Colonic mucosa (tissue), 4 donors: ENCODE measurements at regions not wholly inside any gene's neighbourhood (a gene's known extent, or its start where the extent isn't known, plus 50 kb on each side); places are given as distances from the start of the nearest gene placed in this dataset.

Experiments used
- DNase-seq: peaks from one replicate; pipeline ENCODE4 v3.0.0-alpha.2; 2020
- H3K27ac ChIP-seq: fragments of 200-600 bp; one replicate; pipeline ENCODE4 v1.8.0; 2021
- H3K27me3 ChIP-seq: fragments of 200-600 bp; one replicate; pipeline ENCODE4 v1.8.0; 2021
- H3K36me3 ChIP-seq: fragments of 200-600 bp; one replicate; pipeline ENCODE4 v1.8.0; 2021
- H3K4me1 ChIP-seq: fragments of 200-600 bp; one replicate; pipeline ENCODE4 v1.8.0; 2021; ENCODE audit warnings: mild to moderate bottlenecking
- H3K4me3 ChIP-seq: fragments of 200-600 bp; one replicate; pipeline ENCODE4 v1.8.0; 2021
- H3K9ac ChIP-seq, 2 donors: one replicate each; pipeline ENCODE4 v1.7.0; 2013; ENCODE audit warnings: control low read depth in 2 of 2, low read depth in 2 of 2, low read length in 2 of 2
- H3K9me3 ChIP-seq: fragments of 200-600 bp; one replicate; pipeline ENCODE4 v1.8.0; 2021
- CTCF ChIP-seq: fragments of 200-600 bp; IDR thresholded peaks from one replicate; pipeline ENCODE4 v1.8.0; 2022; ENCODE audit warnings: antibody characterized with exemption, mild to moderate bottlenecking
- intact Hi-C: fragments of 100-400 bp; cut with DNase I; formaldehyde crosslinking; loops from one replicate; pipeline ENCODE4 v1.14.1; 2022
- donor health status: healthy.
- donor health status: DM: no; HTN: no; CAD: no.
- donor health status: DM: no; HTN: no; CAD: no.

- intact Hi-C loops = no loop called here
- no peak for TF ChIP-seq CTCF
- Histone ChIP-seq H3K27me3 (no peaks in the 10 kb centered on the region), H3K27ac (no peak overlapping the region), H3K9ac (no peak overlapping the region), H3K36me3 (no peaks in the 10 kb centered on the region), H3K4me3 (no peak overlapping the region), H3K4me1 (no peaks in the 10 kb centered on the region), H3K9me3 (no peaks in the 10 kb centered on the region)
- DNase-seq = no peak
These were observed 71.1 kb upstream of the TMEM97 start for GRCh38 chr17:28247671-28248555.

- Histone ChIP-seq H3K27me3 (no peaks in the 10 kb centered on the region), H3K27ac (no peak overlapping the region), H3K9me3 (no peaks in the 10 kb centered on the region), H3K9ac (no peak overlapping the region), H3K36me3 (no peaks in the 10 kb centered on the region), H3K4me3 (no peak overlapping the region), H3K4me1 (no peaks in the 10 kb centered on the region)
- intact Hi-C loops = loop anchor here (5.0 to 10.0 kb wide), 2 partner anchors 357 to 445 kb away; partner anchors contain the start of genes LYRM9 and NOS2
- DNase-seq = no peak
- TF ChIP-seq CTCF = no peak
These were observed 69.3 kb upstream of the TMEM97 start for GRCh38 chr17:28249706-28250105.

GRCh38 chr17:28252436-28252835 lies 66.6 kb upstream of the TMEM97 start:
- Histone ChIP-seq H3K4me1 (no peaks in the 10 kb centered on the region), H3K4me3 (no peak overlapping the region), H3K36me3 (no peaks in the 10 kb centered on the region), H3K27ac (no peak overlapping the region), H3K9me3 (no peaks in the 10 kb centered on the region), H3K27me3 (no peaks in the 10 kb centered on the region), H3K9ac (no peak overlapping the region)
- intact Hi-C loops = loop anchor here (5.0 to 10.0 kb wide), 2 partner anchors 360 to 448 kb away; partner anchors contain the start of genes LYRM9 and NOS2
- DNase-seq = no peak
- no peak for TF ChIP-seq CTCF

GRCh38 chr17:28253663-28254062 lies 65.3 kb upstream of the TMEM97 start:
- no peaks in the 10 kb centered on the region for H3K9me3 ChIP-seq
- TF ChIP-seq CTCF = no peak

GRCh38 chr17:28255616-28256015 lies 63.4 kb upstream of the TMEM97 start:
- Histone ChIP-seq H3K36me3 (no peaks in the 10 kb centered on the region), H3K27me3 (no peaks in the 10 kb centered on the region), H3K27ac (no peak overlapping the region), H3K4me3 (no peak overlapping the region), H3K4me1 (no peaks in the 10 kb centered on the region), H3K9me3 (no peaks in the 10 kb centered on the region), H3K9ac (no peak overlapping the region)
- no peak for DNase-seq
- intact Hi-C loops = loop anchor here (10.0 kb wide), 1 partner anchor 451 kb away; the partner anchor contains the start of gene NOS2
- no peak for TF ChIP-seq CTCF

More at GRCh38 chr17:28253663-28254062, 65.3 kb upstream of the TMEM97 start:
- H3K36me3 ChIP-seq = no peaks in the 10 kb centered on the region
- H3K4me1 ChIP-seq = no peaks in the 10 kb centered on the region
- no peak overlapping the region for H3K4me3 ChIP-seq
- intact Hi-C loops = loop anchor here (5.0 to 10.0 kb wide), 2 partner anchors 361 to 449 kb away; partner anchors contain the start of genes LYRM9 and NOS2
- H3K27me3 ChIP-seq = no peaks in the 10 kb centered on the region
- no peak overlapping the region for H3K9ac ChIP-seq
- no peak for DNase-seq
- no peak overlapping the region for H3K27ac ChIP-seq
